GM23248 (cell line): ENCODE measurements at regions not wholly inside any gene's neighbourhood (a gene's known extent, or its start where the extent isn't known, plus 50 kb on each side); places are given as distances from the start of the nearest gene placed in this dataset.

Source experiments
- DNase-seq: peaks from one replicate; pipeline ENCODE4 v3.0.0-alpha.2; 2015
- H2AFZ ChIP-seq: fragments of 200-600 bp; sonication (generic); 2 replicates; pipeline ENCODE4 v1.6.1; 2016; ENCODE audit warnings: antibody characterized with exemption
- H3F3A ChIP-seq: fragments of 200-600 bp; sonication (generic); 2 replicates; pipeline ENCODE4 v1.6.1; 2016; ENCODE audit warnings: mild to moderate bottlenecking, antibody characterized with exemption, mixed run types; ENCODE audit not compliant: insufficient read depth
- H3K27ac ChIP-seq: fragments of 200-600 bp; sonication (generic); 2 replicates; pipeline ENCODE4 v1.5.1; 2016; ENCODE audit warnings: mild to moderate bottlenecking
- H3K27me3 ChIP-seq: fragments of 200-600 bp; sonication (generic); replicated peaks from 2 replicates; pipeline ENCODE4 v1.6.1; 2016; ENCODE audit warnings: mild to moderate bottlenecking; ENCODE audit not compliant: insufficient read depth
- H3K36me3 ChIP-seq: fragments of 200-600 bp; sonication (generic); 2 replicates; pipeline ENCODE4 v1.6.1; 2016; ENCODE audit warnings: low read depth, mild to moderate bottlenecking
- H3K4me1 ChIP-seq: fragments of 200-600 bp; sonication (generic); 2 replicates; pipeline ENCODE4 v1.6.1; 2016; ENCODE audit warnings: mild to moderate bottlenecking; ENCODE audit not compliant: insufficient read depth
- H3K4me2 ChIP-seq: fragments of 200-600 bp; sonication (generic); one replicate; pipeline ENCODE4 v1.6.1; 2016; ENCODE audit warnings: mild to moderate bottlenecking; ENCODE audit not compliant: unreplicated experiment
- H3K4me3 ChIP-seq: fragments of 200-600 bp; sonication (generic); 2 replicates; pipeline ENCODE4 v1.5.1; 2016; ENCODE audit warnings: mild to moderate bottlenecking
- H3K79me2 ChIP-seq: fragments of 200-600 bp; sonication (generic); 2 replicates; pipeline ENCODE4 v1.6.1; 2016; ENCODE audit warnings: mild to moderate bottlenecking; ENCODE audit not compliant: insufficient read depth
- H3K9ac ChIP-seq: fragments of 200-600 bp; sonication (generic); 2 replicates; pipeline ENCODE4 v1.6.1; 2016; ENCODE audit warnings: mild to moderate bottlenecking
- H3K9me2 ChIP-seq: fragments of 200-600 bp; sonication (generic); 2 replicates; pipeline ENCODE4 v1.6.1; 2016; ENCODE audit warnings: mixed run types, mild to moderate bottlenecking, moderate library complexity; ENCODE audit not compliant: insufficient read depth
- H3K9me3 ChIP-seq: fragments of 200-600 bp; sonication (generic); one replicate; pipeline ENCODE4 v1.6.1; 2017; ENCODE audit warnings: low read depth
- H4K20me1 ChIP-seq: fragments of 200-600 bp; sonication (generic); 2 replicates; pipeline ENCODE4 v1.6.0; 2016; ENCODE audit not compliant: insufficient read depth
- EZH2 ChIP-seq: fragments of 200-600 bp; sonication (generic); IDR thresholded peaks from 2 replicates; pipeline ENCODE4 v1.6.1; 2018; ENCODE audit warnings: antibody characterized with exemption, mild to moderate bottlenecking; ENCODE audit not compliant: insufficient read depth, poor library complexity, severe bottlenecking
- EZH2phosphoT487 ChIP-seq: fragments of 200-600 bp; sonication (generic); IDR thresholded peaks from 2 replicates; pipeline ENCODE4 v1.6.1; 2018; ENCODE audit warnings: antibody characterized with exemption, moderate library complexity, mild to moderate bottlenecking, low read depth; ENCODE audit not compliant: insufficient read depth
- WGBS, 2 experiments: methylation state at CpG; one replicate each; pipeline ENCODE4 v1.1.6; 2015 to 2017; ENCODE audit warnings: low lambda C conversion rate in 2 of 2, low coverage in 1 of 2; ENCODE audit errors: missing lambda C conversion rate in 2 of 2; 5-methylcytosine and 5-hydroxymethylcytosine counted together
- in situ Hi-C: fragments of 300-500 bp; cut with MboI; formaldehyde crosslinking; loops from 2 replicates; pipeline ENCODE4 v1.15.0; 2020

DNA sequence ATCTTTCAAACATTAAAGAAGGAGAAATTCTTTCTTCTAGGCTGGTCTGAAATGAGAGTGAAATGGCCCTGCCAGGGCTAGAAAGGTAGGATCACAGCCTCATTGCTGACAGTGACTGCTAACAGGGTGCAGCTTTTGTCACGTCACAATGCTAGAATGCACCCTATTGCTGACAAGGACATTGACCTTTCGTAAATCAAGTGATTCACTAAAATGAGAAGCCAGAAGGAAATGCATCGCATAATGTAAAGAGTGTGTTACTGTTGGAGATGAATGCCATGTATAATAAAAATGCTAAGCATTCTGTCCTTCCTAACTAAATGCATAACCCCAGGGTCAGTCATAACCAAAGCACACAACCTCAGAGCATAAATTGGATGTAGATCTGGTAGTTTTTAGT, 732.9 kb downstream of the TDRD15 start:
- in situ Hi-C loops: no loop called here
- Histone ChIP-seq H3K4me3 (no peak overlapping the region), H3K9me3 (no peaks in the 10 kb centered on the region), H4K20me1 (no peaks in the 10 kb centered on the region), H3K27me3 (no peaks in the 10 kb centered on the region), H3K4me2 (no peak overlapping the region), H3K27ac (no peak overlapping the region), H3F3A (no peaks in the 10 kb centered on the region), H3K36me3 (no peaks in the 10 kb centered on the region), H3K79me2 (no peaks in the 10 kb centered on the region), H3K9me2 (no peaks in the 10 kb centered on the region), H3K9ac (no peak overlapping the region), H3K4me1 (no peaks in the 10 kb centered on the region), H2AFZ (no peak overlapping the region)
- no peak for DNase-seq
- TF ChIP-seq EZH2 (no peak), EZH2phosphoT487 (no peak)
- 11 to 20% methylated on average over 3 of the region's 3 CpGs for WGBS, 2 experiments

DNA sequence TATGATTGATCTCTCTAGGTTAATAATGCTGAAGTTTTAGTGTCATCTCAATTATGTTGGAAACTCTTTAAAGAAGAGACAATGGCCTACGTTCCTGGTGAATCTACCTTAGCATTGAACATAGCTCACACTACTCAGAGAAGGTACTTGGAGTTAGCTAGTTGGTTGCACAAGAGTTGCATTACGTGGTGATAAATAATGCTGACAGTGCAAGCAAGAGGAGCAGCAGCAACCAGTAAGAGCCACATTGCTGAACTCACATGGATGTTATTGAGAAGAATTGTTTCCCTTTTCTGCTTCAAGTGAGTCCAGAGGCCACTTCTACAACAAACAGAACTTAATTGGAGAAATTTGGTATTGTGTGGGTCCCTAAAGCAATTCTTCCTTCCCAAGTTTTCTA, 737.1 kb downstream of the TDRD15 start:
- Histone ChIP-seq H3F3A (no peaks in the 10 kb centered on the region), H3K9me2 (no peaks in the 10 kb centered on the region), H3K36me3 (no peaks in the 10 kb centered on the region), H3K27me3 (no peaks in the 10 kb centered on the region), H3K27ac (no peak overlapping the region), H3K9ac (no peak overlapping the region), H3K4me1 (no peaks in the 10 kb centered on the region), H3K4me3 (no peak overlapping the region), H2AFZ (no peak overlapping the region), H3K9me3 (no peaks in the 10 kb centered on the region), H3K4me2 (no peak overlapping the region), H4K20me1 (no peaks in the 10 kb centered on the region), H3K79me2 (no peaks in the 10 kb centered on the region)
- in situ Hi-C loops: no loop called here
- WGBS, 2 experiments: 7% methylated on average over 2 of the region's 2 CpGs
- DNase-seq: no peak
- no peak for TF ChIP-seq EZH2phosphoT487
- no peak for TF ChIP-seq EZH2

DNA sequence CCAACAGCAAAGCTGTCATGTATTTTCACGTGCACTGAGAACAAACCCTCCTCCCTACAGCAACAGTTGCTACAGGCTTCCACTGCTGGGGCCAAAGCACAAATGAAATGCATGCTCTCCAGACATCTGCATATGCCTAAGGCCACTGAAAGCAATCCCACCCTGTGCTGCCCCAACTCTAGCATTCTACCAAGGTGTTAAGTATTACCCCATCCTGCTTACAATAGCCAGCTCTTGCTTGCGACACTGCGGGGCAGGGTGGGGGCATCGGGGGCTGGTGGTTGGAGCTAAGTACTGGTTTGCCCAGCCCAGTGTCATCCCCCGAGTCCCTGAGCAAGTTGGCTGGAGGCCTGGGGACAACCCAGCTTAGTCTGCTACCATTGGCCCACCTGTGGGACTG, 742.5 kb downstream of the TDRD15 start:
- Histone ChIP-seq H3K9me2 (no peaks in the 10 kb centered on the region), H4K20me1 (no peaks in the 10 kb centered on the region), H2AFZ (no peak overlapping the region), H3K4me2 (no peak overlapping the region), H3K4me1 (no peaks in the 10 kb centered on the region), H3K79me2 (no peaks in the 10 kb centered on the region), H3K9me3 (no peaks in the 10 kb centered on the region), H3K9ac (no peak overlapping the region), H3K4me3 (no peak overlapping the region), H3K27me3 (no peaks in the 10 kb centered on the region), H3F3A (no peaks in the 10 kb centered on the region), H3K27ac (no peak overlapping the region), H3K36me3 (no peaks in the 10 kb centered on the region)
- in situ Hi-C loops: no loop called here
- 31 to 50% methylated on average over 5 of the region's 5 CpGs for WGBS, 2 experiments
- no peak for DNase-seq
- TF ChIP-seq EZH2 (no peak), EZH2phosphoT487 (no peak)

DNA sequence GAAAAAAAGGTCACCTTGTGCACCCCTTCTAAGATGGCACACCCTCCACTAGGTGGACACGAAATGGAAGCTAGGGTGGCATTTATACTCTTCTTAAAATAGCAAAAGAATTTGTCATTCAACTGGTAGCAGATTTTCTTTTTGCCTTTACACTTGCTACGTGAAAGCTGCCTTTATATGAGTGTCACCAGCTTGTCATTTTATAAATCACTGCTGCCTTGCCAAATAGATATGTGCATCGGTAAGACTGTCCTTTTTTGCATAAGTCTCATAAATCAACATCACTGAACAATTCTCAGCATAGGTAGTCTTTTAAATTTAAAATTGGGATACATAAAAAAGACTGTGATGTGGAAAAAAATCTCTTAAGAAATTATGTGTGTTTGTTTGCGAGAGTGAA, 764.1 kb downstream of the TDRD15 start:
- 18 to 29% methylated on average over 4 of the region's 4 CpGs for WGBS, 2 experiments
- H3K9me3 ChIP-seq: no peaks in the 10 kb centered on the region
- no peaks in the 10 kb centered on the region for H3K9me2 ChIP-seq
- H3K4me3 ChIP-seq: no peak overlapping the region
- in situ Hi-C loops: no loop called here
- no peak overlapping the region for H2AFZ ChIP-seq
- H3K79me2 ChIP-seq: no peaks in the 10 kb centered on the region
- H3K27ac ChIP-seq: no peak overlapping the region
- no peak for DNase-seq
- TF ChIP-seq EZH2: no peak
- TF ChIP-seq EZH2phosphoT487: no peak
- no peak overlapping the region for H3K4me2 ChIP-seq
- no peaks in the 10 kb centered on the region for H3F3A ChIP-seq
- no peaks in the 10 kb centered on the region for H3K36me3 ChIP-seq
- H3K27me3 ChIP-seq: no peaks in the 10 kb centered on the region
- no peaks in the 10 kb centered on the region for H3K4me1 ChIP-seq
- H4K20me1 ChIP-seq: no peaks in the 10 kb centered on the region
- no peak overlapping the region for H3K9ac ChIP-seq

DNA sequence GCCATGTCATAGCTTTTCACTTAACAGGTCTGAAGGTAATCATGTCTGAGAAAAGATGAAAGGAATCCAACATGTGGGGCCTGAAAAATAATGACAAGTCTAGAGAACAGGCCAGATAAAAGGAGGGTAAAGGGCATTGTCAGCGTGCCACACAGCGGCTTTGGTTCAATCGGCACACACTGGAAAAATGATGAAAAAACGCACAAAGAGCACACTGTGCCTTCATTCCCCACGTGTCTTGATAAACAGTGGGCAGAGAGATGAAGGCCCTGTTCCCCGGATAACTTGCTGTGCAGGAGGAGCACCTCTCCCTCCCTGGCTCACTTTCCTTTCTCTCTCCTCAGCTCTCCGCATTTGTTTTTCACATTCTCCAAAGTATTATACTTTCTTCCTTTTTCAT, 766.3 kb downstream of the TDRD15 start:
- no peaks in the 10 kb centered on the region for H3K9me2 ChIP-seq
- no peaks in the 10 kb centered on the region for H4K20me1 ChIP-seq
- H3F3A ChIP-seq: no peaks in the 10 kb centered on the region
- no peak overlapping the region for H2AFZ ChIP-seq
- no peak overlapping the region for H3K27ac ChIP-seq
- TF ChIP-seq EZH2 (no peak), EZH2phosphoT487 (no peak)
- no peaks in the 10 kb centered on the region for H3K36me3 ChIP-seq
- no peak for DNase-seq
- H3K4me2 ChIP-seq: no peak overlapping the region
- H3K79me2 ChIP-seq: no peaks in the 10 kb centered on the region
- WGBS, 2 experiments: 18 to 28% methylated on average over 6 to 7 of the region's 7 CpGs
- no peaks in the 10 kb centered on the region for H3K9me3 ChIP-seq
- no peak overlapping the region for H3K9ac ChIP-seq
- no peaks in the 10 kb centered on the region for H3K27me3 ChIP-seq
- no peak overlapping the region for H3K4me3 ChIP-seq
- in situ Hi-C loops: no loop called here
- H3K4me1 ChIP-seq: no peaks in the 10 kb centered on the region
